ENCODE measurements at regions not wholly inside any gene's neighbourhood (a gene's known extent, or its start where the extent isn't known, plus 50 kb on each side); places are given as distances from the start of the nearest gene placed in this dataset.

DNA sequence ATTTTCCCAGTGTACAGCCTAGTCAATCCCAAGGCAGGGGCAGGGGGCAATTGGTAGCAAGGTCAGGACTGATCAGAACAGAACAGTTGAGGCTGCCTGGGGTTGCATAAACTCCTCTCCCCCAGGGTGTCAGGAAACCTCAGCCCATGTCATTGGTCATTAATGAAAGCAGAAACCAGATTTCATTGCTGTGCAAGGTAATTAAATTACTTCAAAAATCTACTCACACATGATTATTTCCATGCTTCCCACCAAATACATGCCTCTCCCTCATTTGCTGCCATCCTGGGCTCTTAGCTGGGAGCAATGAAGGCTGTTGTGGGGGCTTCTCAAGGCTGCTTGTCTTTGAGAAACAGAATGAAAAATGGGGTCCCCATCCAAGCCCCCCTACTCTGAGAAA, 124.2 kb downstream of the PHETA1 start:
- TF ChIP-seq, protein P1, sequence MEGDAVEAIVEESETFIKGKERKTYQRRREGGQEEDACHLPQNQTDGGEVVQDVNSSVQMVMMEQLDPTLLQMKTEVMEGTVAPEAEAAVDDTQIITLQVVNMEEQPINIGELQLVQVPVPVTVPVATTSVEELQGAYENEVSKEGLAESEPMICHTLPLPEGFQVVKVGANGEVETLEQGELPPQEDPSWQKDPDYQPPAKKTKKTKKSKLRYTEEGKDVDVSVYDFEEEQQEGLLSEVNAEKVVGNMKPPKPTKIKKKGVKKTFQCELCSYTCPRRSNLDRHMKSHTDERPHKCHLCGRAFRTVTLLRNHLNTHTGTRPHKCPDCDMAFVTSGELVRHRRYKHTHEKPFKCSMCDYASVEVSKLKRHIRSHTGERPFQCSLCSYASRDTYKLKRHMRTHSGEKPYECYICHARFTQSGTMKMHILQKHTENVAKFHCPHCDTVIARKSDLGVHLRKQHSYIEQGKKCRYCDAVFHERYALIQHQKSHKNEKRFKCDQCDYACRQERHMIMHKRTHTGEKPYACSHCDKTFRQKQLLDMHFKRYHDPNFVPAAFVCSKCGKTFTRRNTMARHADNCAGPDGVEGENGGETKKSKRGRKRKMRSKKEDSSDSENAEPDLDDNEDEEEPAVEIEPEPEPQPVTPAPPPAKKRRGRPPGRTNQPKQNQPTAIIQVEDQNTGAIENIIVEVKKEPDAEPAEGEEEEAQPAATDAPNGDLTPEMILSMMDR (IDR thresholded peaks at IDR 0.05; ENCODE audit: low read length): no peak
- no peak for TF ChIP-seq EZH2 (optimal IDR thresholded peaks at IDR 0.05; ENCODE audit: low read depth, low read length)

All from MM.1S (cell line).